GM18909 (cell line): ENCODE measurements at regions not wholly inside any gene's neighbourhood (a gene's known extent, or its start where the extent isn't known, plus 50 kb on each side); places are given as distances from the start of the nearest gene placed in this dataset.

Source experiments
- ATAC-seq: cut with Tn5 transposase; IDR thresholded peaks from one replicate; pipeline ENCODE4 v1.9.1; 2021; ENCODE audit warnings: mild to moderate bottlenecking; ENCODE audit not compliant: unreplicated experiment, poor library complexity

GRCh38 chr11:133724116-133724515 is 121.2 kb downstream of the SPATA19 start:
- no peak for ATAC-seq

DNA sequence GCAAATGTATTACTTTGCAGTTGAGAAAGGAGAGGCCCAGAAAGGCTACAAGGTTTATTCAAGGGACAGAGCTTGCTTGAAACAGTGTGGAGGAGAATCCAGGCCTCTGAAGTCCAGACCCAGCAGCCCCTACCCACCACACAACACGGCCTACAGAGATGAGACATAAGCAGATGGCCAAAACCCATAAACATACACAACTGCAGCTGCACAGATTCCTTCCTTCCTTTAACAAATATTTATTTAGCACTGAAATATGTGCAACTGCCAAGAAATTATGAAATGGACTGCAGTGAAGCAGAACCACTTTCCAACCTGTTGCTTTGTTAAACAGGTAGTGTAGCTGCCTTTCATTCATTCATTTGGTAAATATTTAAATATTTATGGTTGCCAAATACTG is 122.3 kb downstream of the SPATA19 start:
- ATAC-seq: no peak

- no peak for ATAC-seq
Observed at GRCh38 chr11:133720951-133721350, 124.4 kb downstream of the SPATA19 start.

GRCh38 chr11:133719532-133720235 is 125.6 kb downstream of the SPATA19 start:
- ATAC-seq: no peak

GRCh38 chr11:133718831-133719230 is 126.5 kb downstream of the SPATA19 start:
- no peak for ATAC-seq

DNA sequence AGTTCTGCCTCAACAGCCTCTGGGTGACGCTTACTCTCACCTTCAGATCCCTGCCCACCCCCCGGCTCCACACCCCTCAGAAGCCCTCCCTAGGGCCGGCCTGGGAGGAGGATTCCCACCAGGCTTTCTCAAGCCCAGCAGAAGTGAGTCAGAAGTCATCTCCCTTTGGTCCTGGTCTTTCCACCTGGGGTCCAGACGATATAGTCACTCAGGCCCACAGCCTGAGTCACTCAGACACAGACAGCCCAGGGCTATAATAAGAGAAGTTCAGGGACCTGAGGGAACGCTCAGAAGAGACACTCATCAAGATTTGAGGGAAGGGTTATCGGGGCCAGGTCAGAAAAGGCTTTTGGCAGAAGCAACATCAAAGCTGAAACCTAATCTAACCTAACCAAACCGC is 127.1 kb downstream of the SPATA19 start:
- ATAC-seq: no peak

GRCh38 chr11:133716602-133717001 is 128.7 kb downstream of the SPATA19 start:
- no peak for ATAC-seq

- ATAC-seq: no peak
Observed at GRCh38 chr11:133715602-133716001, 129.7 kb downstream of the SPATA19 start.

GRCh38 chr11:133714471-133715375 is 130.6 kb downstream of the SPATA19 start:
- no peak for ATAC-seq

GRCh38 chr11:133713844-133714243 is 131.5 kb downstream of the SPATA19 start:
- ATAC-seq: no peak

DNA sequence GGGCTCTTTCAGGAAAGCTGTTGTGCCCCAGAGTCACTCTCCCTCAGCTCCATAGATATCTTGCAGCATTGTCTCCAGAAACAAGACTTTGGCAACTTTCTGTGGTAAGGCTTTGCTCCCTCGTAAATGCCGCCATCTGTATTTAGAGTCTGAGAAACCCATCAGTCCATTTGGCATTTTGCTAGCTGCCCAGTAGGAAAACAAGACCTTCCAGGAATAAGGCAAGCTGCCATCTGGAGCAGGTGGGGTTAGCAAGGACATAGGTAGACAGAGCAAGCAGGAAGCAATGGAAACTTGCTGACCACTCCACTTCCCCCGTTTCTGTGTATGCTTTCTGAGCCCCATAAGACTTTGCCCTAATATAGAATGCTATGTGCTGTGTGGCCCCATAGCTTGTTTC is 131.9 kb downstream of the SPATA19 start:
- no peak for ATAC-seq

- ATAC-seq: no peak
Observed at GRCh38 chr11:133712051-133712560, 133.2 kb downstream of the SPATA19 start.

DNA sequence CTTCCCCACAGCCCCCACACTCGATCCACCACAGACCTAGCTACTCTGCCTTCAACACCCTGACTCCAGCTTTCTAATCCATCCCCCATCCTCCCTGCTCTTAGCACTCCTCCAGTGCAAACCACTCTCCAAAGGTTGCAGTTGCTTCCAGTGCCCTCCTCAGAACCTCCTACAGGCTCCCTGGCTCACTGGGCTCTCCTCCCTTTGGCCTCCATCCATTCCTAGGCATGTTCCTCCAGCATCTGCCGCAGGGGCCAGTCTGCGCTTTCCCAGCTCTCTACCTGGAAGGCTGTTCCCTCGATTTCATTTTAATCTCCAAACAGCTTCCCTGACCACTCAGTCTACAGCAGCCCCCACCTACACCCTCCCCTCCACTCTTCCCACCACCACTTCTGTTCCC is 133.8 kb downstream of the SPATA19 start:
- ATAC-seq: no peak

GRCh38 chr11:133710681-133711240 is 134.6 kb downstream of the SPATA19 start:
- no peak for ATAC-seq

DNA sequence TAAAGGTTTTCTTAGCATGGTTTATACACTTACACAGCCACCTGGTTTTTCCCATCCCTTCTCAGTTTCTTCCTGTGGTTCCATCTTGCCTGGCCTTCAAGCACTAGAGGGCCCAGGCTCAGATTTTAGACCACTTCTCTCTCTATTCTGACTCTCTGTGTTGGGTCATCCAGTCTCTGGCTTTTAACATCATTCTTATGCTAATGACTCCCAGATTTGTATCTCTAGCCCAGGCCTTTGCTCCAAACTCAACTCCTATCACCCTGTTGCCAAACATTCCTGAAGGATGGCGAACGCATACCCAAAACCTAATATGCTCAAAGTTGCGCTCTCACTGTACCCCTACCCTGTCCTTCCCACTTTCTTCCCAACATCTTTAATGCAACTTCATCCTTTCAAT is 135.1 kb downstream of the SPATA19 start:
- no peak for ATAC-seq

GRCh38 chr11:133708547-133709051 is 136.7 kb downstream of the SPATA19 start:
- ATAC-seq: no peak

DNA sequence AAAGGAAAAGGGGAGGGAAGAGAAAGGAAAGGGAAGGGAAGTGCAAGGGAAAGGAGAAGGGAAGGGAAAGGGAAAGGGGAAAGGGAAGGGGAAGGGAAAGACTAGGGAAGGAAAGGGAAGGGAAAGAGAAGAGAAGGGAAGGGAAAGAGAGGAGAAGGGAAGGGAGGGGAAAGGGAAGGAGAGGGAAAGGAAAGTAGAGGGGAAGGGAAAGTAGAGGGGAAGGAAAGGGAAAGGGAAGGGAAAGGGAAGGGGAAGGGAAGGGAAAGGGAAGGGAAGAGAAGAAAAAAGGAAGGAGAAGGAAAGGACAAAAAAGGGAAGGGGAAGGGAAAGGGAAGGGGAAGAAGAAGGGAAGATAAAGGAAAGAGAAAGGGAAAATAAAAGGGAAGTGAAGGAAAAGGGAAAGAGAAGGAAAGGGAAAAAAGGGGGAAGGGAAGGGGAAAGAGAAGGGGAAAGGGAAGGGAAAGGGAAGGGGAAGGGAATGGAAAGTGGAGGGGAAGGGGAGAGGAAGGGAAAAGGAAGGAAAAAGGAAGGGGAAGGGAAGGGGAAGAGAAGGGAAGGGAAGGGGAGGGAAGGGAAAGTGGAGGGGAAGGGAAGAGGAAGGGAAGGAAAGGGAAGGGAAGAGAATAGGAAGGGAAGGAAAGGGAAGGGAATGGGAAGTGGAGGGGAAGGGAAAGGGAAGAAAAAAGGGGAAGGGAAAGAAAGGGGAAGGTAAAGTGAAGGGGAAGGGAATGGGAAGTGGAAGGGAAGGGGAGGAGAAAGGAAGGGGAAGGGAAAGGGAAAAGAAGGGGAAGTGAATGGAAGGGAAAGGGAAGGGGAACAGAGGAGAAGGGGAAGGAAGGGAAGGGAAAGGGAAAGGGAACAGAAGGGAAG is 138.2 kb downstream of the SPATA19 start:
- ATAC-seq: no peak

DNA sequence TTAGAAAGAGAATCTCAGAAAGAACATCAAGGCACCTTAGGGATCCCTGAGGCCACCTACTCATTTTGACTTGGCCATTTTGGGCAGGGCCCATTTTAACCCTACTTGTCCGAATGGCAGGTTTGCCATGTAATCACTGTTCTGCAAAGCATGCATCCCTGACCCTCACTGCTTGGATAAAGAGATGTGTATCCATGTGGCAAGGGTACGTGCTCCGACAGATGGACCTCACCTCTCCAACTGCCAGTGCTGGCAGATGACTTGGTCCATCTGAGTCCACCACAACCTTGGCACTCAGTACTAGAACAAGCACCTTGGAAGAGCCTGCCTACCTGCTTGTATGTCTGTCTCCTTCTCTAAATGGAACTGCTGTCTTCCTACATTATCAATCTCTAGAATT is 139.4 kb downstream of the SPATA19 start:
- ATAC-seq: no peak

DNA sequence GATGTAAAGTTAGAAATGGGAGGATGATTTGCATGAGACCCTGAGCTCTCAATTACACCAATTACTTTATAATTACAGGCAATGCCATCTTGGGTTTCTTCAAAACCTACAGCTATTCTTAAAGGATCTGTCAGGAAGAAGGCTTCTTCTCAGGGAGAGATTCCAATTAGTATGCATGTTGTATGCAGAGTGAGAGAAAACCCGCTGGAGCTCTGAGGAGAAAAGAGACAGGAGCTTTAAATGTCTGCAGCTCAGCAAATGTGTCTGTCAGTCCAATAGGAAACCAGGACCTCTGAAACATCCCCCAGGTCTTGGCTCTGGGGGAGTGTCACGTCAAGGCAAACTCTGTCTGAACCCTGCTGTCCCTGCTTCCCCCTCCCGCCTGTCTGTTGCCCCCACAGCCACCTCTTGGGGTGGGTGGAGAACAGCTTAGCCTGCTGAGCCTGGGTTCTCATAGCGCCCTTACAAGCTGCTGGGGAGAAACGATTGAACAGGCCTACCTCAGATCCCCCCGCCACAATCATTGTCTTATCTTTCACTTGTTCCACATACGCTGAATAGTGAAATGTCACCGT is 140.2 kb downstream of the SPATA19 start:
- ATAC-seq: no peak

DNA sequence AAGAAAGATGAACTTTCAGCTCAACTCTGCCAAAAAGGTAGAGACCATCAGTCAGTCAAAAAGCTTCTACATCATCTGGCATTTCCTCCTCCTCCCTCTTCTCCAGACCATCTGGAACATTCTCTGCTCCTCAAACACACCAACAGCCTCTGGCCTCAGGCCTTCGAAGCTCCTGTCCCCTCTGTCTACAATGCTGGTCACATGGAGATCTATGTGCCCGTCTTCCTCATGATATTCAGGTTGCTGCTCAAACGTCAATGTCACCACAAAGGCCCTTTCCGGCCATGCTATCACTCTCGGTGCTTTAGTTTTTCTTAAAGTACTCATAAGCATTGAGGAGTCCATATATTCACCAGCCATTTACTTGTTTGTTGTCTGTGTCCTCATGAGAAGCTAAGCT is 146.2 kb downstream of the SPATA19 start:
- ATAC-seq: no peak
